GM19372 (cell line): ENCODE measurements at regions not wholly inside any gene's neighbourhood (a gene's known extent, or its start where the extent isn't known, plus 50 kb on each side); places are given as distances from the start of the nearest gene placed in this dataset.

Experiments used
- ATAC-seq: cut with Tn5 transposase; IDR thresholded peaks from one replicate; pipeline ENCODE4 v1.9.1; 2021; ENCODE audit warnings: mild to moderate bottlenecking, low read depth, moderate library complexity; ENCODE audit not compliant: unreplicated experiment

DNA sequence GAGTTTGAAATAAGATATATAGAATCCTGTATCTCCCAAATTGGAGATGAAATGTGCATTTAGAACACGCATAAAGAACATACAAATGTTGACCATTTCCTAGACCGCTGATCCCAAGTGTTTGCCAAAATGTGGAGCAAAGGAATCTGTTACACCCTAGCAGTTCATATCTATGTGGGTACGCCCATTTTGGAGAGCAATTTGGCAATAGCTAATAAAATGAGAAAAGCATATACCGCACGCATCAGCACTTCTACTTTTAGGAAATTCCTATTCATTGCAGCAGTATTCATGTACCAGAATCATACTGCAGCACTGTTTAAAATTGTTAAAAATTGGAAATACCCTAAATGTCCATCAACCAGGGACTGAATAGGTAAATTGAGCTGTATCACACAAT is 937.8 kb downstream of the BCL11B start:
- ATAC-seq, result no peak

DNA sequence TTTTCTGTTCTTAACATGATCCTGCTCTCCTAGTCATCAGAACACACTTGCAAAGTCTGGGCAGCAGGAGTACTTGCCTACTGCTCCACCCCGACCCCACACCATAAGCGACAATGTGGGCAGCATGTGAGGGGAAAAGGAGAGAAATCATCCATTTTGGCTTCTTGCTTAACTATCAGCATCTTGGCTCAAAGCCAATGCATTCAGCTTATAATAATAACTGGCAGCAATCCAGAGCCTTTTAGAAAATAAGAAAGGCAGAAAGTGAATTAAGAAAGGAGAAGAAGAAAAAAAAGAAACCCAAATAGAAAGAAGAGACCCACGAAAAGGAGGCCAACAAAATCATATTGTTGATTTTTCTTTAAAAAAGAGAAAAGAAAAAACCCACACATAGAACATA is 930.8 kb downstream of the BCL11B start:
- ATAC-seq, result no peak

DNA sequence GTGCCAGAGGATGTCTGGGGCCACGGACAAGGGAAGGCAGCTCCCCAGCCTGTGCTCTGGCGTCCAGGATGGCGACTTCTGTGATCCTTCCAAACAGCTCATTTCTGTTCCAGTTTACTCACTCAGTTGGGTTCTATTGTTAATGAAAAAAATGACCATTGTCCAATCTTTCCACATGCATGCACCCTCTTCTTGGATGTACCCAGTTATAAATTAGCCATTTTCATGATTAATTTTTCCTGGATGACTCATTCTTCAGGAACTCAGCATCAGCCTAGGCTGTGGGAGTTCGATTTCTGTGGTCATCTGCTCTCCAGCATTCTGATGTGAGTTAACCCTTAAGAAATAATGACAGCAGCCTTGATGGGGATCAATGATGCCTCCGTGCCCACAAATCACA is 926.8 kb downstream of the BCL11B start:
- ATAC-seq, result no peak

DNA sequence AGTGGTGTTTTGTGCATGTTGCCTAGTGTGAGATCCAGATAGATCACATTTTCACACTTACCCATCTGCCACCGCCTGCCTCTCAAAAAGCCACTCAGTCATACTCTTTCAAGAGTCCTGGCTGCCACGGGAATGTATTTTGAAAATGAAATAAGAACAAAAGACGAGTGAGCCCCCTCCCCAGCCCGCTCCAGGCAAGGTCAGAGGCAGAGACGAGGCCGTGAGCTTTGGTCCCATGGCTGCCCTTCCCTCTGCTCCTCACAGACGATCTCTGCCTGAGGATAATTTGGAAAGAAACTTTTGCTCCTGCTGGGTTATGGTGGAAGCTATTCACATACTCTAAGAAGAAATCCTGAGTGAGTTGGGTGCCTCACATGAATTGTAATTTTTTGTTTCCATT is 924.3 kb downstream of the BCL11B start:
- ATAC-seq, result no peak

DNA sequence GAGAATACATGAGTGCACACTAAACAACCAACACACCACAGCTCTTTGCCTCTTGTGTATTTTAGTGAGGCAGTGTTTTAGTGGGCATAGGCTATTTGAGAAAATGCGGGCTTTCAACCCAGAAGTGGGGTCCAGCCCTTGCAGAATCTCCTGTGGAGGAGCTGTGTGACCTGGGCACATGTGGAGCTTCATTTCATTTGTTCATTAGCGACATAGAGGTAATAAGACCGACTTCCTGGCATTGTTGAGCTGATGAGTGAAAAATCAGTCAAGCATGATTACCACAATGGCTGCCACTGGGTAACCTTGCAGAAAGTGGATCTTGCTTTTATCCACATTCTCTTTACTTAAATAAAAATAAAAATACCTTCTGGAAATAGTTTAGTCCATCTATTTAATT is 923.5 kb downstream of the BCL11B start:
- ATAC-seq, result no peak

DNA sequence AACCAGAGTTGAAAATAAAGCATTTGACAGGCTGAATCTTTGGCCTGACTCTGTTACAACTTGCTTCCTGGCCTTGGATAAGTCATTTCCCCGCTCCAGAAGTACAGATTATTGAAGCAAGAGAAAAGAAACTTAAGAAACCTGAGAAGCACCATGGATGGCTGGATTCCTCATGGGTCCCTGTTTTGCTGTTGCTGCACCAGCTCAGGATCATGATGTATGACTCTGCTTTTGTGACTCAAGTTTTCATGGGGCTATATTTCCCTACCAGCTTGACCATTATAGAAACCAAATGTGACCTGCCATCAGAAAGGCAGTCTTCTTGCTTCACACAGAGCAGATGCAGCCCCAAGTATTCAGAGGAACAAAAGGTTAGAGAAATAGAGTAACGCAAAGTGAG is 921.8 kb downstream of the BCL11B start:
- no peak for ATAC-seq

DNA sequence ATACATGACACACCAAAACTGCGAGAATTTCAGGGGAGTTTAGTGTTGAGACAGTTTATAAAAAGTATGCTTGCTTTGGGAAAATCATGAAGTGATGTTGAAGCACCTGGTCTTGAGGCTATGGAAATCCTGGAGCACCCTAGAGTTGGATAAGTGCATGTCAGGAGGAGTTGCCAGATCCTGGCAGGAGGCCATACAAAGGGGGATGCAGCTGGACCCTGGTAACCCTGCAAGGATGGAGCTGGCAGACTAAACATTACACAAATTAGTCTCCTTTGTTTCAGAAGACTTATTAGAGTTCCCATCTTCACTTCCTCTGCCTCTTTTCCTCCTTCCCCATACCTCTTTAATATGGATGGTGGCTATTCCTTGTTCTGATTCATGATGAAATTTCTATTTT is 907.0 kb downstream of the BCL11B start:
- ATAC-seq, result no peak

DNA sequence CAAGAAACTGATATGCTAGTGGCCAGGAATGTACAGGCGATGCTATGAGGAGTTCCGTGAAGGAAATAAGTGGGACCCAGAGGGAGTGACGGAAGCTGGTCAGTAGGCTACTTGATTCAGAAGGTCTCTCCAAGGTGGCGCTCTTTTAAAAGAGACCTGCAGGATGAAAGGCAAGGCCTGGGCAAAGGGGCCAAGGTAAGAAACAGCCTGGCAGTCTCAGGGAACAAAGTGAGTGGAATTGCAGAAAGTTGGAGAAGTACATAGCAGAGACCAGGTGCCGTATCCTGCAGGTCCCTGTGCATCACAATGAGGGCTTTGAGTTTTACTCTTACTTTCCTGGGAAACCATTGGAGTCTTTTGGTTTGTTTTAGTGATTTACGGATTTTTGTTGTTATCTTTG is 905.6 kb downstream of the BCL11B start:
- no peak for ATAC-seq

DNA sequence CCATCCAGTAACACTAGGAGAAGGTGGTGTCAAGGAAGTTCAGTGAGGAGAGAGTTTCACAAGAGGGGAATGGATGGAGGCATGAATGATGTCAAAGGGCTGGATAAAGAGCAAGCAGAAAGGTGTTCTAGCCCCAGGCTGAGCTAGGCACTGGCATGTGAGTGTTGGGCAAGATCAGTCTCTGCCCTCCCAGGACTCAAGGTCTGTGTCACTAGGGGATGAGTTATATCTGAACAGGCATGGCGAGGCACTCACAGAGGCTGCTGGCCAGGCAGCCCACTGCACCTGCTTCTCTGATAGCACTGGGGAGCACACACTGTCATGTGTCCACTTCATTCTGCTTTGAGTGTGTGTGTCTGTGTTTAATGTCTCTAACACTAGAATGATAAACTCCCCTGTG is 903.8 kb downstream of the BCL11B start:
- ATAC-seq, result no peak

DNA sequence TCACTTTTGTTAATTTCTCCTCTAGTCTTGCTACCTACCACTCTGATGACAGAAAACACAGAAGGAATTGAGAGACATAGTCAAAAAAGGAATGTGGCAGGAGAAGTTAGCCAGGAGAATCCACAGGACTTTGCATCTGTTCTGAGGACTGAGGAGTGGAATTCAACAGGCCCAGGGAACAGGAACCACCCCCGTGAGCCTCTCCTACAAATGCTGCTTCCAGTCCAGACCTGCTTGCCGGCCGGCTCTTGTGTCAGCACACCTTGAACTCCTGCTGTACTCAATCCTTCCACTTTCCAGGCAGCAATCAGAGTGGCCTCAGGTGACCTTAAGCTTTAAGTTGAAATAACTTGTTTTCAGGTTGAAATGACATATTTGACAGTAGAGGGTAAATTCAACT is 903.1 kb downstream of the BCL11B start:
- no peak for ATAC-seq

DNA sequence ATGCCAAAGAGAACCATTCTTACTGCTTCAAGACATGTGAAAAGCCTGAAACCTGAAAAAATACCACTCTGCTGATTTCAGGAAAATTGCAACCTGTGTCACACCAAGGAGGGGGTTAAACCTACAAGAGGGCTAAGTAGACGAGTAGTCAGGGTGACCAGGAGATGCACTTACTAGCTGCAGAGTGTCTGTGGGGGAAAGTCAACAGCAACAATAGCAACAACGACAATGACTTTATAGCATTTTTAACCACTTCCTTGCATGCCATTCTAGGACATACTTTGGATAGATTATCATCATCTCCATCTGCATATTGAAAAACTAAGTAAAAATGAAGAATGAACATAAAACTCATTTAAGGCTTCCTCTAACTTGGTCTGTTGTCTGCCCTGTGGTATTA is 902.7 kb downstream of the BCL11B start:
- no peak for ATAC-seq

DNA sequence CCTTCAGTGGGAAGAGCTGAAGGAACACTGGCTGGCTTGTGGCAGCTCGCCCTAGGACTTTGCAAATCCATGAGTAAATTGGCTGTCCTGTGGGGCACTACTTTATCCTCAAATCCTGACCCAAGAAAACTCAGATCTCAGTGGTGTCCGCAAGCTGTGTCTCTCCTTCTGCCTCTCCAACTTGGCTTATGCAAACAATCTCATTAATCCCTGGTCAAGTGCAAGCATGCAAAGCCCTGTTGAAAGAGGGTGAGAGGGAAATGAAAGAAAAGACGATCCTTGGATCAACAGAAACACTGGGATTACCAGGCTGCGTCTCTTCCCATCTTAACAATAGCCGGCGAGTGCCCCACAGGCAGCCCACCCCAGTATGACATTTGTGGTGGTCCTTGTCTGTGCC is 901.6 kb downstream of the BCL11B start:
- no peak for ATAC-seq

DNA sequence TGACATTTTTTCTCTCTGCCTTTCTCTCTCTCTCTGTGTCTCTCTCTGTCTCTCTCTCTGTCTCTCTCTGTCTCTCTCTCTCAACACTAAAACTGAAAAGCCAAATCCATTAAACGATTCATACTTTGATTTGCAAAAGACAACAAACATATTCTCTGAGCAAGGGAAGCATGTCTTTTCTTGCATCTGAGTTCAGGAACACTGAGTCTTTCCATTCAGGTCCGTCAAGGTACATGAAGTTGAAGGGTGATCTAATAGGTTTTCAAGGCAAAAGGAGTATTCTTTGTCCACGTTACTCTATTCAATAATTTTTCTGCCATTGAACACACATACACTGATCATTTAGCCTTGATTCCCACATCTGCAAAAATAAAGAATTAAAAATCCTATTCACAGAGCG is 900.9 kb downstream of the BCL11B start:
- ATAC-seq, result no peak

DNA sequence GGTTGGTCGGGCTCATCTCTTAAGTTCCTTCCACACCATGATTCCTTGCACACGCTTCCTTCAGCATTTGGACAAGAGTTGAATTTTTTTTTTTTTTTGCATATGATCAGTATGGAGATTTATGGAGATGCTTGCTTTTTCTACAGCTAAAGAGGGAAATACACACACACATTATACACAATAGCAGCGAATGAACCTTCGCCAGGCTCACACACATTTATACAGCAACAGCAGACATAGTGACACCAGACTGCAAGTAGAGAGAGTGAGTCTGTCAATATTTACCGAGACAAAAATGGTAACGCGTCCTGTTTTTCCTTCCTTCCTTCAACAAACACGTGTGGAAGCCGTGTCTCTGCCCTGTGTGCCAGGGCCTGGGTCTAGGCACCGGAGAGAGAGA is 897.9 kb downstream of the BCL11B start:
- ATAC-seq, result no peak

DNA sequence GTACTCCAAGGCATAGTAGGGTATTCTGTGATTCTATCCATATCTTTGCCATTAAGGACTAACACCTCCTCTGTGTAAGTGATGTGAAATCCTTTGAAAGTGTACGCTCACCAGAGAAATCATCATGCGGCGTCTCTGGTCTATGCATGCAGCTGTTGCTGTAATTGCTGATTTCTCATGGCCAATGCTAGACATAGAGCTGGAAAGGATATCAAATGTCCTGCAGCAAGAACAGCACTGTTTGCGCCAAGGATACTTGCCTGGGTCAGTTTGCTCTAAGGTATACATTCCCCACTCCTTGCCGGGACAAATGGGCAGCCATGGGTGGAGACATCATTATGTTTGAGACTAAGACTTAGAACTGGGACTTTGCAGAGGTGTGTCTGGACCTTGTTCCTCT is 896.4 kb downstream of the BCL11B start:
- no peak for ATAC-seq

DNA sequence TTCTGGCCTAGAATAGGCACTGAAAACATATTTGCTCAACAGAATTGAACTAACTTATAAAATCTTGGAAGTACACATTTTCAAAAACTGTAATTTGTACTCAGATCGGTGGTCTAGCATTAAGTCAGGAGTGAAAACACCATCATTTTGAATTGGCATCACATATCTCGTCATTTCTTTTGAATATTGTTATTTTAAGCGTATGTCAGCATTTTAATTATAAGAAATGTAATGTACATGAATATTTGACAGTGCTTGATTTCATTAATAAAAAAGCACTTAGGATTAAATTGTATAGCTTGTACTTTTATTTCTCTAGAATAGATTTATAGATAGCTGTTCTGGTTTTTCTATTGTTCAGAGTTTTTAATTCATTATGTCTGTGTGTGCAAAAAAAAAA is 892.2 kb downstream of the BCL11B start:
- ATAC-seq, result no peak

DNA sequence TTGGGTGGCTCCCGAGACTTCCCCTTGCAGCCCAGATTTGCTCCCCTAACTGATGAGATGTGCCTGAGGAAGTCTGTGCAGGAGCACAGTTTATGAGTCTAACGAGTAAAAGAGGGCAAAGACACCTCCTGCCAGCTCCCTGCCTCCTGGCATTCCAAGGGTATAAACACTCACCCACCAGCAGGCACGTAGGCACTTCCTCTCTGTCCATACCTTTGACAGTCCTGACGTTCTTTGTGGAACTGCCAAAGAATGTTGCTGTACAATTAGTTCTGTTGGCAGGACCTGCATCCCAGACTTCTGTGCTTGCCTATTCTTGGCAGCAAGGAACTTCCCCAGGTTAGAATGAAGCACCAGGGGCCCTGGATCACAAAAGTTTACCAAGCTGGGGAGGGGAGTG is 889.3 kb downstream of the BCL11B start:
- ATAC-seq, result no peak

DNA sequence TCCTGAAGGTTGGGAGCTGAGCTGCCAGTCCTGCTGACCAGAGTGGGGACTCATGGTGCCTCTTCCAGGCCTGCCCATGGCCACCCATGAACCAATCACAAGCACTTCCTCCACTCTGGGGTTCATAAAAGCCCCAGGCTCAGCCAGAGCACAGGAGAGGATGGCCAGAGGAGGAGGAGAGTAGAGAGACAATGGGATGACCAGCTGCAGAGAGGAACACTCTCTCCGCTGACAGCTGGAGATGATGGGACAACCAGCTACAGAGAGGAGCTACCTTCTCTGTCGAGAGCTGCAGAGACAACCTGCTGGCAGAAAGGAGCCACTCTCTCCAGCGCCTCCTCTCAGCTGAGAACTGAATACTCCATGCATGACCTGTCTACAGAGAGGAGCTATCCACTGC is 886.1 kb downstream of the BCL11B start:
- ATAC-seq, result no peak

DNA sequence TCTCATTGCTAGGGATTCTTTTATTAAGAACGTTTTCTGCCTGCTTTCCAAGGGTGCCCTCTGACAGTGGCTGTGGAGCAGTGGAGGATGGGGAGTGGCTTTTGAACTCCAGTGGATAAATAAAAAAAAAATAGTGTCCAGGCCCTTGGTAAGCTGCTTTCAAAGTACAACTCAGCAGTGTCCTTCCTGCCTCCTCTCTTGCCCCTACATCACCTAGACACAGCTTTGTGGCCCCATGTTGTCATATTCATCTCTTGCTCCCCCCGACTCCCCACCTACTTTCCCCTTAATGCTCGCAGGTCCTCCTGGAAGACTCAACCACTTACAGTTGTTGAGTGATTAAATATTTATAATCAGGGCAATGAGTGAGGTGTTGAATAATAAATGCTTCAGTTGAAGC is 880.9 kb downstream of the BCL11B start:
- ATAC-seq, result no peak

DNA sequence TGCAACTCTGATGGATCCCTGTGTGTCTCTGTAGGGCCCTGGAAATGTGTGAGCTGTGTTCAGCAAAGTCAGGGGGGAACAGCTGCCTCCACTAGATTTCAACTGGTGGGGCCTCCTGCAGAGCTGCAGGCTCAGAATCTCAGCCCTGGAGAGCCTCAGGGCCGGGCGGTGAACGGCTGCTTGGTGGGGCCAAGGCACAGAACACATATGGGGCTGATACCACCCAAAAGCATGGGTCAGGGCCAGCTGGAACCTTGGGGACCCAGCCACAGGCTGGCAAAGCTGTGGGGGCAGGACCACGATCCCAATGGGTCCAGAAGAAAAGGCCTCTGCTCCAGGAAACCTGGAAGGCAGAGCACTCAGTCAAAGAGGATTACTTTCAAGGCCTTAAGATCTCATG is 878.5 kb downstream of the BCL11B start:
- ATAC-seq, result no peak

DNA sequence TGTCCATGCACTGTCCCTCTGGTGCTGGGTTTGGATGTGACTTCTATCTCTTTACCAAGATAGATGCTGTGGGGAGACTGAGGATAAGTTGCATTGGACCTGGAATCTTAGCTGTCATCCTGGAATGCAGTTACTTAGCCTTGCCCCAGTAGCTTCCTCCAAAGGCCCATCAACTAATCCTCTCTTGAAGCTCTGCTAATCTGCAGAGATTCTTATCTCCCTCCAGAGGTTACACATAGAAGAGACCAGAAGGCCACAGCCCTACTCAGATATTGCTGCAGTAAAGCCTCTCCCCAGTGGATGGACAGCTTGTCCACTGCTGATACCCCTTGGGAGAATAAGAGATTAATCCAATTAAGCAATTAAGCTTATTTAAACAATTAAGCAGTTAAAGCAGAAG is 867.2 kb downstream of the BCL11B start:
- ATAC-seq, result no peak

DNA sequence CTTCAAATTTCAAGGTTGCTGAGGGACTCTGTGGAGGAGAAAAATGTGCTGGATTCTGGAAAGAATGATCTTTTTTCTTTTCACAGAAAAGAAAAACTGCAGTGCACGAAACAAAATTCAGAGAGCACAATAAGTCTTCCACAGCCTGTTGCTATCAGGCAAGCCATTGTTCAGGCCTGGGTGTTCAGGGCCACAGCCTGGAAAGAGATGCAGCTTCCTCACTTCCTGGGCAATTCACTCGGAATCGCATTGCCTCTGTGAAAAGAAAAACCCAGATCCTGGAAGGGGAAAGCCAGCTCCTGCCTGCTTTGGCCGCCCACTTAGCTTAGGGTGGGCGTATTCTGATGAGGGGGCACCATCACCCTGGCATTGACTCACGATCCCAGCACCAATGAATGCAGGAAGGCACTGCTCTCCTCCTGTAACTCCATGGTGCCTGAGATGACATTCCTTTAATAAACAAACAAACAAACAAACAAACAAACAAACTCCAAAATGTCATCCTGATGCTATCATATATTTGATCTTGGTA is 863.9 kb downstream of the BCL11B start:
- no peak for ATAC-seq

DNA sequence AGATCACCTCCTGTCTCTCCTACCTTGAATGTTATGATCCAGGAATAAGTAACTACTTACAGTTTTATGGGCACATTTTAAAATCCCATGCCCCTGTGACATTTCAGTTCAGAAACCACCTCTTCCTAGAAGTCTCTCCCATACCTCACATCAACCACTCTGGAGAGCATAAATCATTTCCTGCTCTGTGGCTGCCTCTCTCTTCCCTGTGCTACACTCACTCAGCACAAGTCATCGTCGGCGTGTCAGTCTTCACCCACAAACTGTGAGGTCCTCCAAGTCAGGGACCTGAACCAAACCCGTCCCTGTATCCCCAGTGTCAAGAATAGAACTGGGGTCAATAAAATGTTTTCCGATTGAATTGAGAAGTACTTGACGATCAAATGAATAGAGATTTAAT is 863.3 kb downstream of the BCL11B start:
- no peak for ATAC-seq
